ENCODE measurements at regions not wholly inside any gene's neighbourhood (a gene's known extent, or its start where the extent isn't known, plus 50 kb on each side); places are given as distances from the start of the nearest gene placed in this dataset.

GRCh38 chr5:97570242-97570641 is 387.2 kb upstream of the RIOK2 start:
- TF ChIP-seq CTCF (IDR thresholded peaks at IDR 0.05; ENCODE audit: low read depth, low read length, missing input control), result no peak
- no peak for TF ChIP-seq JUND (IDR thresholded peaks at IDR 0.05)
- TF ChIP-seq YY1 (IDR thresholded peaks at IDR 0.05), result no peak
- TF ChIP-seq EGR1 (IDR thresholded peaks at IDR 0.05; ENCODE audit: low read depth in 2 of 2), result no peak
- no peak for TF ChIP-seq RAD21 (IDR thresholded peaks at IDR 0.05)
- no peak for TF ChIP-seq MAX (IDR thresholded peaks at IDR 0.05)

All from liver (tissue), 3 donors.